Fibroblast of villous mesenchyme (primary cell): ENCODE measurements at regions not wholly inside any gene's neighbourhood (a gene's known extent, or its start where the extent isn't known, plus 50 kb on each side); places are given as distances from the start of the nearest gene placed in this dataset.

Experiments
- DNase-seq: peaks from one replicate; pipeline ENCODE4 v3.0.0-alpha.2; 2010; ENCODE audit warnings: low read depth
- H3K4me3 ChIP-seq: 2 replicates; pipeline ENCODE4 v1.5.1; 2011; ENCODE audit warnings: low read depth, mild to moderate bottlenecking, low read length
- TF ChIP-seq, protein P1 (sequence below): IDR thresholded peaks from 2 replicates; pipeline ENCODE4 v1.5.1; 2012; ENCODE audit warnings: low read depth, mild to moderate bottlenecking, low read length; ENCODE audit not compliant: insufficient read depth

DNA sequence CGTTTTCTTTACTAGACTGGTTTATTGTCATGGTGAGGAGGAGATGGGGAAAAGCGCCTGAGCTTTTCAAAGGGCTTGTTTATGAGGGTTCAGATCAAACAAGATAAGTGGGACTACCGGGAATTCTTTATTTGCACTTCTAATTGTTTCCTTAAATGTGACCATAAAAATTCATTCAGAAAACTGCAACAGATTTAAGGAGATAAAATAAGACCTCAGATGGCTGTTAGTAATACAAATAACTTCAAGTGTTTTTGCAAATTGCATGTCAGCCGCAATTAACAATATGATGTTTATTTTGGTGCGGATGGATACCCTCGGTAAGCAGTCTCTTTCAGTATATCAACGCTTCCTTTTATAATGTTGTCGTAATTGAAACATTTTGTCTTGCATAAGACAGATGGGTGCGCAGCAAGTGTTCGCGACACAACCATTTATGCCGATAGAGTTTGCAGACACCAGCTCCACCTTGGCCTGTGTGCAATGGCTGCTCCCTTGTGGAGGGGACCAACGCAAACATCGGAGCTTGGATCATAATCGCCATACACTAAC lies 151.0 kb downstream of the C4orf33 start:
- DNase-seq, result peak; percentile 3
- TF ChIP-seq, protein P1, sequence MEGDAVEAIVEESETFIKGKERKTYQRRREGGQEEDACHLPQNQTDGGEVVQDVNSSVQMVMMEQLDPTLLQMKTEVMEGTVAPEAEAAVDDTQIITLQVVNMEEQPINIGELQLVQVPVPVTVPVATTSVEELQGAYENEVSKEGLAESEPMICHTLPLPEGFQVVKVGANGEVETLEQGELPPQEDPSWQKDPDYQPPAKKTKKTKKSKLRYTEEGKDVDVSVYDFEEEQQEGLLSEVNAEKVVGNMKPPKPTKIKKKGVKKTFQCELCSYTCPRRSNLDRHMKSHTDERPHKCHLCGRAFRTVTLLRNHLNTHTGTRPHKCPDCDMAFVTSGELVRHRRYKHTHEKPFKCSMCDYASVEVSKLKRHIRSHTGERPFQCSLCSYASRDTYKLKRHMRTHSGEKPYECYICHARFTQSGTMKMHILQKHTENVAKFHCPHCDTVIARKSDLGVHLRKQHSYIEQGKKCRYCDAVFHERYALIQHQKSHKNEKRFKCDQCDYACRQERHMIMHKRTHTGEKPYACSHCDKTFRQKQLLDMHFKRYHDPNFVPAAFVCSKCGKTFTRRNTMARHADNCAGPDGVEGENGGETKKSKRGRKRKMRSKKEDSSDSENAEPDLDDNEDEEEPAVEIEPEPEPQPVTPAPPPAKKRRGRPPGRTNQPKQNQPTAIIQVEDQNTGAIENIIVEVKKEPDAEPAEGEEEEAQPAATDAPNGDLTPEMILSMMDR, result no peak
- H3K4me3 ChIP-seq, result no peak overlapping the region

DNA sequence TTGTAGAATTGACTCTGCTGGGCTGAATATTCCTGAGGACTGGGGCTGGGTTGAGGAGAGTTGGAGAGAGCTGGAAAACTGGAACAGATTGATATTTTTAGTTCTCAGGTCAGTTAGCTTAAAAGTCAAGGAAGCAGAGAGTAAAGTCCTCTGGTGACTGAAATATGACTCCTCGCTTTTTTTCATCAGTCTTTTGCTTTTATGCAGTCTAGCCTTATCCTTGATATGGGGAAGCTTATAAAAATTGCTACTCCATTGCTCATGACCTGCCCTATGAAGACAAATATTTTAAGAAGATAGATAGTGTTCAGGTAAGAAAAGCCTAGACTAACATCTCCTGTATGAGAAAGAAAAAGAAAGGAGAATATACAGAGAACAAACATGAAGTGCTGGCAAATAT lies 152.7 kb downstream of the C4orf33 start:
- DNase-seq, result no peak
- no peak overlapping the region for H3K4me3 ChIP-seq
- TF ChIP-seq, protein P1, result no peak

DNA sequence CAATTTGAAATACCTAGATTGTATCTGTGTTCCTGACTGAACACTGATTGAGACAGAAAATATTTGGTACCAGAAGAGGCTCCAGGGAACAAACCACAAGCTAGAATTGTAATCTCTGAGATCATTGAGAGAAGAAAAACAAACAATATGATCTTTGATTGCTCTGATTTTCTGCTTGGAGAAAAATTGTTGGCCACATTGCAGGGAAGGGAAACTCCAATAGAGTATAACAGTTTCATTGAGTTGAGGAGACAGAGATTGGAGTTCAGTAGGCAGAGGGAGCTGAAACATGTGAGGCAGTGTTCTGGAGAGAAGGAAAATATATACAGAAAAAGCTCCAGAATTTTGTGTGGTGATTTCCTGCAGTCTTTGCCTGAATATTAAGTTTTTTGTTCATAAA lies 158.2 kb downstream of the C4orf33 start:
- TF ChIP-seq, protein P1, result no peak
- peak; percentile 10 for DNase-seq
- no peak overlapping the region for H3K4me3 ChIP-seq

DNA sequence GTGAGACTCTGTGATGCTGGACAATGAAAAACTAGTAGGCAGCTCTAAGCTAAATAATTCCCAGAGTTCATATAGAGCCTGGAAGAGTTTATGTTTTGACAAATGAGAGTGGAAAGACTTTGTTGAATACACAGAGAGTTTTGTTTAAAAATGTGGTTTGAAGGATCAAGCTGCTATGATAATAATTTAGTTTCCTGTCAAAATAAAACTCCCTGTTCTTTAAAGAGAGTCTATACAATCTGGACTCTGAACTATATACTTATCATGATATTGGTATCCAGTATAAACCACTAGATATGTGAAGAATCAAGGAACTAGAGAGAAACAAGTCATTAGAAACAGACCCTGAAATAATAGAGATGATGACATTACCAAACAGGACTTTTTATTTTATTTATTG lies 158.6 kb downstream of the C4orf33 start:
- peak; percentile 56 for DNase-seq

DNA sequence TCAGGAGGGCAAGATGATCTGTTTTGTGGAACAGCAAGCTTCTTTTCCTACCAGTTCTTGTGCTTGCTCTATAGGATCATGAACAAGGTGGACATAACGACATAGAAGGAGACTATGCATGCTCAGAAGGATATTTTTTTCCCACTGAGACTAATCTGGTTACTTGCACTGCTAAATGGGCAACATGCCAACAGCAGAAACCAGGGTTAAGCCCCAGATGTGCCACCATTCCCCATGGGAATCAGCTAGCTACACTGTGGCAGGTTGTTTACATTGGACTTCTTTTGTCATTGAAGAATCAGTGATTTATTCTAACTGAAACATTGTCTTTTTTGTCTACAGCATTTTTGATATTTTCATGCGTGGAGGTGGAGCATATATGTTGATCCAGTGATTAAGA lies 165.6 kb downstream of the C4orf33 start:
- H3K4me3 ChIP-seq, result no peak overlapping the region
- TF ChIP-seq, protein P1, result no peak
- no peak for DNase-seq

More for the DNA sequence above, 158.6 kb downstream of the C4orf33 start:
- no peak overlapping the region for H3K4me3 ChIP-seq
- TF ChIP-seq, protein P1, result no peak

DNA sequence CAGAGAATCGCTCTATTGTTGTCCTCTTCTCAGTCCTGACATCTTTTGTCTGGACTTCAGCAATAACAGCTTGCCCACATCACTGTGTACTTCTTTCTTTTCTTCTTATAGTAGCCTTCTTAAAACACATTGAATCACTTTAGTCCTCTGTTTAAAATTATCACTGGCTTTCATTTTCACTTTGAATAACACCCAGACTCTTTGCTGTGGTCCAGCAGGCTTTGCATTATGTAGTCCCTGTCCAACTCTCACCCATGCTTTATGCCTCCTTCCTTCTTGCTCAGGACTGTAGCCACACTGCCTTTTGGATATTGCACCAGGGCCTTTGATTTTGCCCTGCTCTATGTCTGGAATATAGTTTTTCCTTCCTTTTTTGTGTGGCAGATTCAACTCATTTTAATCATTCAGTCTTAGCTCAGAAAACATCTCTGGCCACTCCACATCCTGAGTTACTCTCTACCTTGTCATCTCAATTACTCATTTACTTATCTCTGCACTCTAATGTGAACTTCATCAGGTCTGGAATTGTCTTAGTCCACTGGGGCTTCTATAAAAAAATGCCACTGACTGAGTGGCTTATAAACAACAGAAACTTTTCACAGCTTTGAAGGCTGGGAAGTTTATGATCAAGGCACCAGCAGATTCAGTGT lies 168.2 kb downstream of the C4orf33 start:
- H3K4me3 ChIP-seq, result no peak overlapping the region
- TF ChIP-seq, protein P1, result no peak
- no peak for DNase-seq

GRCh38 chr4:129278868-129279267 lies 182.9 kb downstream of the C4orf33 start:
- no peak for DNase-seq
- TF ChIP-seq, protein P1, result no peak
- H3K4me3 ChIP-seq, result no peak overlapping the region
